ENCODE measurements at regions not wholly inside any gene's neighbourhood (a gene's known extent, or its start where the extent isn't known, plus 50 kb on each side); places are given as distances from the start of the nearest gene placed in this dataset.

DNA sequence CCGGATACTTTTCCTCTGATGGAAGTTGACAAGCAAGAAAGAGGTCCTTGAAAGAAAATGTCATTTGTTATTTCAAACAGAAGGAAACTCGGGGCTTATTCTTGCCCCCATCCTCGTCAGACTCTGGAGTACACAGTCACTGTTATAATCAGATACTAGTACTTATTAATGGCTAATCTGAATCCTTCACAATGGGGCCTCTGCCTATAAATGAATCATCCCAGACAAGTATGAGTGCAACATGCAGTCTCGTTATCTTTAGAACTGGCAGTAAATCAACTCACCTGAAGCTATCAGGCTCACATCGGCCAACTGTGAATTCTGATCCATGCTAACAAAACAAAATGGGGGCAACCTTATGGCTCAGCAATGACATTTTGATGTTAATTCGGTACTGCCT is 216.7 kb downstream of the GRIN2B start:
- DNase-seq (ENCODE audit: low spot score): no peak

DNA sequence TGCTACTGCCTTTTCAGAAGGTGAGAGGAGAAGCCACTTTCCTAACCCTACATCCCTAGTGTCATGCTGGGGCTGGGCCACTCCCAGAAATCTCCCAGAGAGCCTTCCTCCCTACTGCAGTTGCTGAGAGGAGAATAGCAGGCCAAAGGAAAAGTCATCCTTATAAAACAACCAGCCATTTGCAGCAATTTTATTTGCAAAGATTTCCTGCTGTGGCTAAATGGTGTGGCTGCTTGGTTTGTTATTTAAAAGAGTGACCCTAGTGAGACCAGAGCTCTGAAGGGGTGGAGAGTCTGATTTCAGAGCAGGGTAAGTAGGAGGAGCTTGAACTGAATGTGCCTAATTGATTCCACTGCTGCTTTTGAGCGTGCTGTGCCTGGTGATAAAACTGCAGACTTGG is 232.0 kb downstream of the GRIN2B start:
- DNase-seq (ENCODE audit: low spot score): no peak

DNA sequence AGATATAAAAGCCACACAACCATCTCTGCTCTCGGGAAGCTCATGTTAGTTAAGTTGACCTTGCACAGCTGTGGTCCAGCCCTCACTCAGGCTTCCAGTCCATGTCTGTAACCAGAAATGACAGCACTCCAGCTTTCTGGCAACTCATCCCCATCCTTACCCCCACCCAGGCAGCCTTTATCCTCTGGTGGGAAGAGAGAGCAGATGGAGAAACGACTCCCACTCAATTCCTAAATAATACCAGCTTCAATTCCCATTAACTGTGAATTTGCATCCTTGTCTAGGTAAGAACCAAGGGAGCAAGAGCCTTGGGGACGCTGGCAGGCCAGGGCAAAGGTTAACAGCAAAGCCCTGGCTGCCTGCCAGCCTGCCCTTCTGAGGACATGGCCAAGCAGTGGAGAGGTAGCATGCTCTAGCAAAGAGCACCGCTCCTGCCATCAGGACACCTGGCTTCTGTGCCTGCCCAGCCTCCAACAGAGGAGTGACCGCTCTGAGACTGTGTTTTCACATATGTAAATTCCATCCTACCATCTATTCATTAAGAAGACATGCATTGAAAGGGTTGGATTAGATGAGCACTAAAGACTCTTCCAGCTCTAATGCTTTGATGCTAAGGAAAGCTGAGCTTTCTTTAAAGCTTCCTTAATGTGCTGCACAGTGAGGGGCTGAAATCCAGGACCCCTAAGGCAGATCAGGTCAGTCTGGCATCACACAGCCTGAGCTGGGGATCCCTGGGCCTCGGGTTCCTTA is 236.1 kb downstream of the GRIN2B start:
- no peak for DNase-seq (ENCODE audit: low spot score)

DNA sequence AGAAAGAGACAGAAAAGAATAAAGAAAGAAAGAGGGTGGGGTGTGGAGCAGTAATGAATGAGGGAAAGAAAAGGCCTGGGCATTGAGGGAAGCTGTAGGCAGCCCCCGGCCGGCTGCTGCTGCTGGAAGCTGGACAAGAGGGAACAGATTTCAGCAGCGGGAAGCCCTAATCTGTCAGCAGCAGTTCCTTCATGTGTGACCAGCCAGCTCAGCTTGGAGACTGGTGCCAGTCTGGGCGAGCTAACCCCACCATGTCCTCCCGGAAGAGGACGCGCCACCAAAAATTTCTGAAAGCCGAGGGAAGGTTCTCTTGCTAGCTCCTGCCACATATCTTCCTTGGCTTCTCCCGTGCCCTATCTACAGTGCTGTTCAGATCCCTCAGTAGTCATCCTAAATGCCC is 236.8 kb downstream of the GRIN2B start:
- DNase-seq (ENCODE audit: low spot score): no peak

DNA sequence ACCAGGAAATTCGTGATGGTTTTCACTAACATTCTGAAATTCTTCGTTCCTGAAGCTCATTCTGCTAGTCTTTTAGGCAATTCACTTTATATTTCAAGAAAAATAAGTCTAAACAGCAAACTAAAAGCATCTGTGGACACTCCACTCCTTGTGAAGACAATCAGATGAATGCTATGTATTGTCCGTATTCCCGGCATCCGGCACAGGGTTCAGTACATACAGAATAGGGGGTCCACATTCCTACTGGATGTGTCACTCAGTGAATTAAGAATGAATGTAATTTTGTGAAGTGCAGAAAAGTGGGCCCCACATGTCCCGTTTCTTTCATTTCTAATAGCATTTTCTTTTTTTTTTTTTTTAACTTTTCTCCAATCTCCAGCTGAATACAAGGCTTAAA is 241.3 kb downstream of the GRIN2B start:
- DNase-seq (ENCODE audit: low spot score): no peak

DNA sequence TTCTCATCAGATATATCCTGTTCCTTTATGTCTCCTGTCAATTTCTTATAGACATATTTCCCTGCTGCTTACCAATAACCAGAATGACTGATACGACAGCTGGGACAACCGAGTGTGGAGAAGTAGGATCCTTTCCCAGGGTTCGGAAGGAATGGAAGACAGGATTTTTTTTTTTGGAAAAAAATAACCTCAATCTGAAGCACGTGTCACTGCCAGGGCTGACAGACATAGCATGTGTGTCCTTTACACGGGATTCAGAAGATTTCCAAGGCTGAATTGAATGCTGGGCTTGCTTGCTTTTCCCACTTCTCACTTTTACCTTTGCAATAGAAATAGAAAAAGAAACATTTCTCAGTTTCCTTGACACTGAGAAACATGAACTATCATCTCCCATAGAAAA is 245.7 kb downstream of the GRIN2B start:
- no peak for DNase-seq (ENCODE audit: low spot score)

DNA sequence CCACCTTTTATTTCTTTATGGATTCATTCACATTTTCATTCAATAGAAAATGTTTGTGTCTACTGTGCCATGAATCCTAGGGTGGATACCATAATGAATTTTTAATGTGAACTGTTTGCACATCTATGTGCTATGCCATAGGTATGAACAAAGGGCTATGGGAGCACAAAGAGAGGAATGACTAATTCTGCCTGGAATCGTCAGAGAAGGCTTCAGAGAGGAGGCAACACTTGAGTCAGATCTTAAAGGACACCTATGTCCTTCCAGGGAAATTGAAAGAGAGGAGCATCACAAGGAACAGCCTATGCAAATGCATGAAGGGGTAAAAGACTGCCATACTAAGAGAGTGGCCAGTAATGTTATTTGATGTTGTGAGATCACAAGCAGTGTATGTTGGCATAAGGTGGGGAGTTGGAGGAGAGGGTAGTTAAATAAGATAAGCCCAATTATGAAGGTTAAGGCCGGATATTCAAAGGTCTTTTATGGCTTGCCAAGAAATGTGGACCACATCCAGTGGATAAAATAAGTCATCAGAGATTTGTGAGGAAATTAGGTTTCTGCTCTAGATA is 246.7 kb downstream of the GRIN2B start:
- no peak for DNase-seq (ENCODE audit: low spot score)

DNA sequence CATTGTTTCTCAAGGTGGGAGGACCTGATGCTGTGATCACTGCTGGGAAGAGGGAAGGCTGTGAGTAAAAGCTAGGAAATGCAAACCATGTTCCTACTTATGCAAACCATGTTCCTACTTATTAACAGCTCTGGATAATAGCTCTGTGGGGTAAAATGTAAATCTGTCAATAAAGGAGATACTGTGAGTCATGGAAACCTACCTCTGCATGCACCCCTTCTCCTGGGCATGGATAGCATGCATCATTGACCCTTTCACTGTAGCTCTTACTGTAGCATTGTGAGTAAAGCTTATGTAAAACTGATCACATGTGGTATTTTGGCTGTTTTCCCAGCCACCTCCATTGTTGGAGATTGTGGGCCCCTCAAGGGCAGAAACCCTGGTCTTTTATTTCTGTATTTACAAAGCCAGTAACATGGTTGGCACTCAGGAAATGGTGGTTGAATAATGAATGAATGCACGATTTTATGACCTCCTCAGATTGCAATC is 253.7 kb downstream of the GRIN2B start:
- no peak for DNase-seq (ENCODE audit: low spot score)

DNA sequence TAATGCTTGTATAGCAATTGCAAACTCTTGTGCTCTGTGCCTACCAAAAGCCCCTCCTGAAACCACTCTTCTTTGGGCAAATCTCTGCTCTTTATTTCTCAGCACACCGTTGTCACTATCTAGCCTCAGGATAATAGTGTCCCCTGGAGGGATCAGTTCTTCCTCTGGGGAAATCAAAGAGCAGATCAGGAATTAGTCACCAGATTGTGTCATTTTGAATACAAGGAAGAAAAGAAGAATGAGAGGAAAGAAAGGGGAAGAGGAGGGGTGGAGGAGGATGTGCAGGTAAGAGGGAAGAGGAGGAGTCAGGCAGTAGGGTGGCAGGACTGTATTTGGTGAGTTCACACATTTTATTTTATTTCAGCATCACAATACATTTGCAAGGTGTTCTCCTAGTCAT is 256.4 kb downstream of the GRIN2B start:
- no peak for DNase-seq (ENCODE audit: low spot score)

DNA sequence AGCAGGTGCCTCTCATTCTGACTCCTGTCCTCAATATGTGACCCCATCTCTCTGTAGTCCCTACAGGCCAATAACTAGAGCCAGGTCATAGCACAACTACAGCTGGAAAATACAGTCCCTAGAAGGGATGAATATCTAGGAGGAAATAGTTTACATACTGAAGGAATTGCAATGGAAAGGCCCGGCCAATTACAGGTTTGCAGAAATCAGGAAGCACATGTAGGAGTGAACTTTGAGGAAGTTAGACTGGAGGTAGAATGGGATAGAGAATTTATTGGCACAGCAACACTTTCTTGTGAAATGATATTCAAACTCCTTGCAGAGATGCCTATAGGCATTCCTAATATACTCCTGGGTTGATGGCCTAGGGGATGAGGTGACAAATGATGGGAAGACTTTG is 257.3 kb downstream of the GRIN2B start:
- DNase-seq (ENCODE audit: low spot score): no peak

DNA sequence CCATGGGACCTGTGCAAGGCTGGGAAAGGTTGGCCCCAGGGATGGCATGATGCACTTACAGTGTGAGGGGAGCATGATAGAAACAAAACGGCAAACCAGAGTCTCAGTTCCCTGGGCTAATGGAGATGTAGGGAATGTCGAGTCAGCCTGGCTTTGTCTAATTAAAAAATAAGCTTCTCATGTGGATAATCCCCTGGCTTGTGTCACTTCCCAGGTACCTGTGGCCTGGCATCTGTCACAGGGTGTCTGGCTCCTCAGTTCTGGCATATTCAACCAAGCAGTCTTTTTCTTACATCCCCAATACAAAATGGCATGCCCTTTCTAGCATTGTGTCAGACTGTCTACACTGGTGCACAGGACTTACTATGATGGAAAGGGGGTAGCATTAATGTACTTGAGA is 261.4 kb downstream of the GRIN2B start:
- DNase-seq (ENCODE audit: low spot score): no peak

DNA sequence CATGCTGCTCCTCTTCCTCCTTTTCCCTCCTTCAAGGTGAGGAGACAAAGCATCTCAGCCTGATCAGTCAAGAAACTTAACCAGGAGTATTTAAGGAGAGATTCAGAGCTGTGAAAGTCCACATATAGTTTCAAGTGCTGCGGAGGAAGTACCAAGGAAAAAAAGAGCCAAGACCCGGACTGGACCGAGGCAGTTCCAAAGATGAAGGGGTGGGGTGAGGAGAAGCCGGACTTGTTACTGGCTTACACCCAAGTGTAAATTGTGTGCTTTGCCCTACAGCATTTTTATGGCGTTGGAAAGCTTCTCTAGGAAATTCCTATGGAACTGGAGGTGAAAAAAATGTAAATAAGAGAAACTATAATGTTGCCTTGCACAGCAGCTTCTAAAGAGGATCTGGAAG is 263.1 kb downstream of the GRIN2B start:
- no peak for DNase-seq (ENCODE audit: low spot score)

DNA sequence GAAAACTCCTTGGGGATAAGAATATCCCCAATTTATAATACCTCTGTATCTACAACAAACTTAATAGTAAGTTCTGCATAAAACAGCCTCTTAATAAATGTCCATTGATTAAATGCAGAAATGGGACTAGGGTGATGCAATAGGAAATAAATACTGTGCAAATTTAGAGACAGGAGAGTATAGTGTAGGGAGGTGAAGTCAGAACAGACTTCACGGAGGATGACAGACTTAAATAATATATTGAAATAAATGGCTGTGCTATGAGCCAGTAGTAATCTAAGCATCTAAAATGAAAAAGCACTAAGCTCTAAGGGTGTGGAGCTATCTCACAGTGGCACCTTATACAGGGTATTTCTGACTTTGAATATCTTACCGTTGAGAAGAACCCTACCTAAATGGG is 265.3 kb downstream of the GRIN2B start:
- no peak for DNase-seq (ENCODE audit: low spot score)

DNA sequence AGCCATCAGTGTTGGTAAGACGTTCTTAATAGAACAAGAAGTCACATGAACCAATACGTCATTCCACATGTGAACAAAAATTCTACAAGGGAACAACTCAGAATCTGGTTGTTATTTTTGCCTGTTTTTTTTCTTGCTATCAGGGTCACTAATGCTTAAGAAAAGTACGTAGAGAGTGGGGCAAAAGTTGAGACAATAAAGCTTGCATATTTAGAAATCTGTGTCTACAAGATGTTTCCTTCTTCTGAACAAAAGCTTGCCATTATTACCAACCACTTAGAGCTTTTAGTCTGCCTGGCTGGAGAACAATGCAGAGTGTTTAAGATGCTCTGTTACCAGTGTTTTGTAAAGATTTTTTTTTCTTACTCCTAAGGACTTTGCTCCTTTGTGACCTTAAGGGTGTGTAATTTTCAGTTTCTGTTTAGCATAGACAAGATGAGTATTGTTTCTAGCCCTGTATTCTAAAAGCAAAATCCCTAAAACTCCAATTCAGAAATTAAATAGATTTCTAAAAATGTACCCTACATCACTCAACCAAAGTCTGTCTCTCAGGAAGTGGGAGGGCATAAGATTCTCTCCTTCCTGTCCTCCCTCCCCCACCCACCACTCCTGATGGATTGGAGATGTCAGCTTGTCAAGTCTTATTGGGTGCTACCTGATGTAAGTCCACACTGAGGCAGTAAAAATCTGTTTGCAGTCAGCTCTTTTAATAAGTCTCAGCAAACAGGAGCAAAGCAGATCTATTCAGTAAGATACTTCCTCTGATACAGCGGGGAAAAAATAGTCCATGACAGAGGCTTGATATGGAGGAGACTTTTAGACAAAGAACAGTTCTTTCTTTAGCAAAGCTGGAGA is 267.6 kb downstream of the GRIN2B start:
- DNase-seq (ENCODE audit: low spot score): no peak

DNA sequence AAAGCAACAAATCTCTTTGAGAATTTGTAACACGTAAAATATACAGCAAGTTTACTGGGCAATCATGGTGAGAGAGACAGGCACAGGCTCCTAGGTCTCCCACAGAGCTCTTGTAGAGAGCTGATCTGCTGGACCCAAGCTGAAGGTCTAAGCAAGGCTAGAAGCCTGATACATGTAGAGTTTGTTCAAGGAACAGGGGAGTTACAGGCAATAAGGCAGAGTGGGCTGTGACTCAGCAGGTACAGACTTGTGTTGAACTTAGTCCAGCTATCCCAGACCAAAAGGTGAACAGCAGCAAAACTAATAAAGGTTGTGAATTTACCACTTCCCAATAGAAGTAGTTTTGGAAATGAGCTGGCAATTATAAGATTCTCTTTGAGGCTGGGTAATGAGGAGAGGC is 273.6 kb downstream of the GRIN2B start:
- no peak for DNase-seq (ENCODE audit: low spot score)

DNA sequence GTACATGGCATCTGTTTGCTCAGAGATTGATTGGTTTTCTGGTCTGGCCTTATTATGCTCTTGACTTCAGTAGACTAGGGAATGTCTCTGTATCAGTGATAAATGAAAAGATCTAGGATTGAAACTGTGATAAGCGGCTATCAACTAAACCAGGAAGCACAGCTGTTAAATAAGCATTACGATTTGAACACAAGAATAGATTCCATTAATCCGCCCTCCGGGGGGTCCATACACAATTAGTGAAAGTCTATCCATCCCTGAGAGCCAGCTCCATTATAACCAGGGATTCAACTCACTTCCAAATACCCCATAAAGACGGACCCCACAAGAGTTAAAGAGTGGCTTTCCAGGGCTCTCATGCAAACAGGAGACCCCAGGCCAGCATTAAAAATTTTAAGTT is 279.0 kb downstream of the GRIN2B start:
- DNase-seq (ENCODE audit: low spot score): no peak

DNA sequence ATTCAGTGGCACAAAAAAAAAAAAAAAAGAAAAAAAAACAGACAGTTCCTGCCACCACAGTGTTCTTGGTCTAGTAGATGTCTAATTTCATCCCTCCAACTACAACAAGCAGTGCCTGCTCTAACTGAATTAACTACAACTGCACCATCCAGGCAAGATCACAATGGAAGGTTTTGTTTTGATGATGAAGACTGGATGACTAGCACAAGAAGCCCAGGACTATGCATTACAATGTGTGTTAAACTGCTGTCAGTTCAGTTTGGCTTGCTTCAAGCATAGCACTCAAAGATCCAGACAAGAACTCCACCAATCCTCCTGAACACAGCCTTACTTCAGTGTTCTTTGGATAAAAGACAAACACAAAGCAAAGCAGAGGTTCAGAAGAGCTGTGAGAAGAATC is 279.9 kb downstream of the GRIN2B start:
- no peak for DNase-seq (ENCODE audit: low spot score)

DNA sequence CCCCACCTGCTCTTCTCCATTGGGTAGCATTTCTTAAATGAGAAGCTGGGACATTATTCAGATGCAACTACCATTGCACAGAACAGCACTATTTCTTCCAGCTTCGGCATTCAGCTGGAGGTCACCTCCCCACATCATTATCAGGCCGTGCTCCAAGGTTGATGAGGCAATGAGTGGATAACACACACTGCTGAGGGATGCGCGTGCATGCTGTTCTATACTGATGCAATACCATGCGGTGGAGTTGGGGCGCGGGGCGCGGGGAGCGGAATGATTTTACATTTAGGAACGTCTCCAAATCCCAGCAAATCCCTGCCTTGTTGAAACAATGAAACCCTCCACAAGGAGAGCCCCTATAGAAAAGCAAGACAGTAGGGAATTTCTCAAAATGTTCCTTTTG is 283.4 kb downstream of the GRIN2B start:
- no peak for DNase-seq (ENCODE audit: low spot score)

DNA sequence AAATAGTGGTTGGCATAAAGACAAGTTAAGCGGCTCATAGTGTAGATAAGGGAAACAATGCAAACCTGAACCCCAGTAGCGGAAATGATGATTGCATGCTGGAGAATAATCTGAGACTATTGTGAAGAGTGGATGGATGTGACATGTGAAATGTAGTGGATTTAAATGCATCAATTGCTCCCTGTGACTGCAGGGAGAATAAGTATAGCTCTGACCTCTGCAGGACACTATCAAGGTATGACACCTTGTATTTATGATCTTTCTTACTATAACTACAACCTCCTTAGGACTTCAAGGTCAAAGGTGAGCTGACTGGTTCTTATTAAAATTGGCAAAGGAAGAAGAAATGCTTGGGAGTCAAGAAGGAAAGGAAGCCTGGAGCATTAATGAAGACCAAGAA is 285.6 kb downstream of the GRIN2B start:
- DNase-seq (ENCODE audit: low spot score): no peak

DNA sequence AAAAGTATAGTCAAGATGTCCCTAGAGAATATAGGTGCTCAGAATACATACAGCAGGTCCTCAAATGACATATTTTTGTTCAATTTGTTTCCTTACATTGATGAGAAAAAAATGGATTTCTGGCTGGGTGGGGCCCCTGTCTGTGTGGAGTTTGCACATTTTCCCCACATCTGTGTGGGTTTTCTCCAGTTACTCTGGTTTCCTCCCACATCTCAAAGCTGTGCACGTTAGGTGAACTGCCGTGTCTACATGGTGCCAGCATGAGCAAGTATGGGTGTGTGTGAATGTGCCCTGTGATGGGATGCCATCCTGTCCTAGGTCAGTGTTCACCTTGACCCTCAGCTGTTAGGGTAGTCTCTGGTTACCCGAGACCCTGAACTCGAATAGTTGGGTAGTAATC is 289.1 kb downstream of the GRIN2B start:
- DNase-seq (ENCODE audit: low spot score): no peak

DNA sequence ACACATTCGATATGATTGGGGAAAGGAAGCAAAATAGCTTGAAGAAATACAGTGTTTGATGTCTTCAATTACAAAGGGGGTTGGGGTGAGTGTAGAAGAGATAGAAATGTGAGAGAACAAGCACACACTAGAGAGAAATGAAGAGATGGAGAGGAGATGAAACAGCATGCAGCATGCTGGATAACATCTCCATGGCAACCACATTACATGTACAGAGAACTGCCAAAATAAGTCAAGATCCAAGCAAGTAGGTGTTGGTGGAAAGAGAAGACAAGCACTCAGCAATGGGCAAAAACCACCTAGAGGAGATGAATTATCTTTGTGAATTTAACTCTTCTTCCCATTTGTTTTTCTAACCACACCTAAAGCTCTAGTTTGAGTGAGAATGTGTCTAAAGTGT is 289.8 kb downstream of the GRIN2B start:
- no peak for DNase-seq (ENCODE audit: low spot score)

DNA sequence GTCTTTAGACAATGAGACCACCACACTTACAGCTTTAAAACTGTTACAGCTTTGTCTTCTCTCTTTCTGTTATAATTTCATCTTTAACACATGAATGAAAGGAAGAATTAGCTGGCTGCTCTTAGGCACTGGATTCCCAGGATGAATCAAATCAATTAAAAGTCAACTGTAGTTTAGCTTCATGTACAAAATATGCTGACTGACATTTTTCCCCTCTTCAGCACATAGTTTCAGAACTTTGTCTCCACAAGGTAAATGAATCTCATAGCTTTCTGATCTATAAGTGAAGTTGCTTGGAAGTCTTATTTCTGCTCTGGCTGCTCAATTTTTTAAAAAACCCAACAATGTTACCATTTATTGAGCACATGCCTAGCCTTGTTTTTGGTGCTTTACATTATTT is 293.8 kb downstream of the GRIN2B start:
- DNase-seq (ENCODE audit: low spot score): no peak

DNA sequence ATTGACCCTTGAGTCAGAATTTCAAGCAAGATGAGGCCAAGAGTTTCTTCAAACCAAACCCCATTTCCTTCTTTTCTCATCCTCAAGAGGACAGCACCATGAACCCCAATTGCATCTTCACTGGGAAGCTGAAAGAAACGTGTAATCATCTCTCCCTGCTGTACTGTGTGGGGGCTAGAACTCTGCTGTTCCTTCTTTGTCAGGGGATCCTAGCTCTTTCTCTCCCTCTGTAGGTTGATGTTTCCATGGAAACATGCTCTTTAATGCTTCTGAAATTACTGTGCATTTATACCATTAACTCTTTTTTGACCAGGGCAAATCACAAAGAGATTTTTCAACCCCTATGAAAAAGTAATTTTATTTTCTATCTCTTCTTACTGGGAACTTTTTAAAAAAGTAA is 295.1 kb downstream of the GRIN2B start:
- DNase-seq (ENCODE audit: low spot score): no peak
